WERI-Rb-1 (cell line): ENCODE measurements at regions not wholly inside any gene's neighbourhood (a gene's known extent, or its start where the extent isn't known, plus 50 kb on each side); places are given as distances from the start of the nearest gene placed in this dataset.

Experiments used
- DNase-seq: peaks from one replicate; pipeline ENCODE4 v3.0.0-alpha.2; 2020
- H3K27ac ChIP-seq: fragments of 250-450 bp; sonication (Bioruptor Pico); 2 replicates; pipeline ENCODE4 v1.5.1; 2020; ENCODE audit warnings: mild to moderate bottlenecking, moderate library complexity
- H3K27me3 ChIP-seq: fragments of 250-450 bp; sonication (Bioruptor Pico); 2 replicates; pipeline ENCODE4 v1.5.1; 2021; ENCODE audit warnings: mild to moderate bottlenecking, low read depth, moderate library complexity; ENCODE audit not compliant: insufficient read depth, severe bottlenecking
- H3K36me3 ChIP-seq: fragments of 250-450 bp; sonication (Bioruptor Pico); 2 replicates; pipeline ENCODE4 v1.5.1; 2020; ENCODE audit warnings: mild to moderate bottlenecking, moderate library complexity
- H3K4me3 ChIP-seq: 2 replicates; pipeline ENCODE4 v1.5.1; 2011; ENCODE audit warnings: low read depth, mild to moderate bottlenecking, control low read depth, low read length
- H3K9me3 ChIP-seq: fragments of 250-450 bp; sonication (Bioruptor Pico); 2 replicates; pipeline ENCODE4 v1.5.1; 2021; ENCODE audit warnings: mild to moderate bottlenecking, moderate library complexity; ENCODE audit not compliant: severe bottlenecking
- TF ChIP-seq, protein P1 (sequence below): IDR thresholded peaks from 2 replicates; pipeline ENCODE4 v1.5.1; 2011; ENCODE audit warnings: low read depth, mild to moderate bottlenecking, control low read depth, inconsistent platforms, low read length

DNA sequence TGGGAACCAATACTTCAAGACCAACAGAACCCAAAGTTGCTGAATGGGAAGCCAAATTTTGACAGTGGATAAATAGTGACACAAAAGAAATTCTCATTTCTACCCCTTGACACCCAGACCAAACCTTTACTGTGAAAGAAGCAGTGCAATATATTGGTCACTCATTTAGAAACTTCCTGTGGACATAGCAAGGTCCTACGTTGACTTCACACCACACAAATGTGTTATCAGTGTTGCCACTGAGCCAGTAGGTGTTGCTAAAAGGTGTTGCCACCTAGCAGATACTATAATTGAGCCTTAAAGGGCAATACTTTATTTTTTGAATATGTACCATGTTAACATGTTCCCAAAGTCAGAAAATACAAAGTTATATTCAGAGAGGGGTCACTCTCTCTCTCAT, 1008.9 kb upstream of the CDH2 start:
- no peak for DNase-seq
- Histone ChIP-seq H3K36me3 (no peaks in the 10 kb centered on the region), H3K27me3 (no peaks in the 10 kb centered on the region), H3K27ac (no peak overlapping the region), H3K9me3 (no peaks in the 10 kb centered on the region), H3K4me3 (no peak overlapping the region)
- TF ChIP-seq, protein P1, sequence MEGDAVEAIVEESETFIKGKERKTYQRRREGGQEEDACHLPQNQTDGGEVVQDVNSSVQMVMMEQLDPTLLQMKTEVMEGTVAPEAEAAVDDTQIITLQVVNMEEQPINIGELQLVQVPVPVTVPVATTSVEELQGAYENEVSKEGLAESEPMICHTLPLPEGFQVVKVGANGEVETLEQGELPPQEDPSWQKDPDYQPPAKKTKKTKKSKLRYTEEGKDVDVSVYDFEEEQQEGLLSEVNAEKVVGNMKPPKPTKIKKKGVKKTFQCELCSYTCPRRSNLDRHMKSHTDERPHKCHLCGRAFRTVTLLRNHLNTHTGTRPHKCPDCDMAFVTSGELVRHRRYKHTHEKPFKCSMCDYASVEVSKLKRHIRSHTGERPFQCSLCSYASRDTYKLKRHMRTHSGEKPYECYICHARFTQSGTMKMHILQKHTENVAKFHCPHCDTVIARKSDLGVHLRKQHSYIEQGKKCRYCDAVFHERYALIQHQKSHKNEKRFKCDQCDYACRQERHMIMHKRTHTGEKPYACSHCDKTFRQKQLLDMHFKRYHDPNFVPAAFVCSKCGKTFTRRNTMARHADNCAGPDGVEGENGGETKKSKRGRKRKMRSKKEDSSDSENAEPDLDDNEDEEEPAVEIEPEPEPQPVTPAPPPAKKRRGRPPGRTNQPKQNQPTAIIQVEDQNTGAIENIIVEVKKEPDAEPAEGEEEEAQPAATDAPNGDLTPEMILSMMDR: no peak

DNA sequence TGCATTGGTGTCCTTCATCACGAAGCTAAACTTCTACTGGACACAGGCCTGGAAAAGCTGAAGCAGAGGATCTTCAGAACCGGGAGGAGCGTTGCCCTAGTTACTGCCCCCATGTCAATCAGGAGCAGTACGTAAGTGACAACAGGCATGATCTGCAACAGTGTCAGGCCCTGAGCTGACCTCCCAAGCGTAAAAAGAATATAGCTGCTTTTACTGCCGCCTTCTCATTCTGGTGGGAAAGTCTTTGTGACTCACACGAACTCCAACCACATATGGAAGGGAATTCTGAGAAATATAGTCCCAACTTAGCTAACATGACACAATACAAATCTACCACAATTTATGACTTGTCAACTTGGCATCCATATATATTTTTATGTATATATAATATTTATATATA, 1007.7 kb upstream of the CDH2 start:
- H3K27me3 ChIP-seq: no peaks in the 10 kb centered on the region
- H3K4me3 ChIP-seq: no peak overlapping the region
- no peaks in the 10 kb centered on the region for H3K36me3 ChIP-seq
- TF ChIP-seq, protein P1: no peak
- no peak overlapping the region for H3K27ac ChIP-seq
- no peaks in the 10 kb centered on the region for H3K9me3 ChIP-seq
- DNase-seq: no peak

DNA sequence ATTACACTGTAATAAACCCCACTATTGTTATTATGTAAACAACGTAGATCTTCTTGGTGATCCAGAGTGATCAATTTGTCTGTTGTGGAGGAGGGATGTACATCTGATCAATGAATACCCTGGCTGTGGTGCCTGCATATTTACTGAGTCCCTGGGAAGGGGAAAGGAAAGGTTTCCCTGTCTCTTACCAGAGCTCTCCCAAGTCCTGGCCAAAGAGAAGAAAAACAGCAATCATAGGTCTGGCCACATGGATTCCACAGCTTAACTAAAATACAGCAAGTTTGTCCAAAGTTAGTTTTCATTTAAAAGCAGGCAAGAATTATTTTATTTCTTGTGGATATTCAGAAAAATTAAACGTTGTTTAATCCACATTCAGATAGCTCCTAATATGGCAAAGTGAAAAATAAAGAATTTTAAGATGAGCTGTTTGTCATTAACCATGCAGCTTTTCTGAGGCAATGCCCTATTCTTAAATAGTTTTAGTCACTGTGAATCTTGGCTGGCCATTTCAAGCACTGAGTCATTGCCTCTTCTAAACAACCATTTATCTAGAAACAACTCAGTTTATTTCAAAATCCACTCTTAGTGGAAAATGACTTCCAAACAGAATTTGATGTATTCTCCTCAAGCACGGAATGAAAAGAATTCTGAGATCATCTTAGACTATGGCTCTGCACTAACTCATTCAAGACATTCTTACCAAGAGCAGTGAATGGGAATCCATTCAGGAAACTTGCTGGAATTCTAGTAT, 1004.4 kb upstream of the CDH2 start:
- no peak for DNase-seq
- H3K4me3 ChIP-seq: no peak overlapping the region
- H3K9me3 ChIP-seq: no peaks in the 10 kb centered on the region
- no peaks in the 10 kb centered on the region for H3K27me3 ChIP-seq
- TF ChIP-seq, protein P1: no peak
- H3K27ac ChIP-seq: no peak overlapping the region
- H3K36me3 ChIP-seq: no peaks in the 10 kb centered on the region

DNA sequence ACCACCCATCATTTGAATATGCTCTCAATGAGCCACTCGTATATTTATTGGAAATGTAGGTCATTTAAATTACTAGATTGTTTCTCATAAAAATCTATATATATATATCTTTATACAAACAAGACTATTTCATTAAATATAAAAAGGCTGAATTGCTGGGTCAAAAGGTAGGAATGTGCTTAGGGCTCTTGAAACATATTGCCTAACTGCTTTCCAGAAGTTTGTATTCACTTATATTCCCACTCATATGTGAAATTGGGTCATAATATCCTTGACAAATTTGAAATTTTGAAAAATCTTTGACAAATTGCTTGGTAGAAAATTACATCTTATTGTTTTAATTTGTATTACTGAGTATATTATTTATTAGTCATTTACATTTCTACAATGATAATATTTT, 999.8 kb upstream of the CDH2 start:
- H3K4me3 ChIP-seq: no peak overlapping the region
- H3K27ac ChIP-seq: no peak overlapping the region
- H3K36me3 ChIP-seq: no peaks in the 10 kb centered on the region
- no peaks in the 10 kb centered on the region for H3K27me3 ChIP-seq
- TF ChIP-seq, protein P1: no peak
- H3K9me3 ChIP-seq: no peaks in the 10 kb centered on the region
- DNase-seq: no peak

DNA sequence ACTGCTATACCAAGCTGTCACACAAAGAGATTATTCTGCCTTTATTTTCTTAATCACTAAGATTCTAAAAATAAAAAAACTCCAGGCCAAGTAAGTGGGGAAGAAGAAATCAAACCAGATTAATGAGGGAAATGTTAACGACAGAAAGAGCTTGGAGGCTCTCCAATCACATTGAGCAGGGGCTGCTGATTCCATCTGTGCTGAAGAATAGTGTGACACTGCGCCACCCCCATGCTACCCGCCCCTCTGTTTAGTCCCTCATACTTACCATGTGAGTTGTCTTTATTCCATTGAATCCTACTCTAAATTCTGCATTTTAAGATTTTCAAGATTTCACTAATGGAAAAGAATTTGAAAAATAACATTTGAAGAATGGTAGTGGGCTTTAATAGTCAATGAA, 998.0 kb upstream of the CDH2 start:
- DNase-seq: peak; percentile 13
- Histone ChIP-seq H3K4me3 (no peak overlapping the region), H3K27me3 (no peaks in the 10 kb centered on the region), H3K36me3 (no peaks in the 10 kb centered on the region), H3K9me3 (no peaks in the 10 kb centered on the region), H3K27ac (no peak overlapping the region)
- TF ChIP-seq, protein P1: no peak

DNA sequence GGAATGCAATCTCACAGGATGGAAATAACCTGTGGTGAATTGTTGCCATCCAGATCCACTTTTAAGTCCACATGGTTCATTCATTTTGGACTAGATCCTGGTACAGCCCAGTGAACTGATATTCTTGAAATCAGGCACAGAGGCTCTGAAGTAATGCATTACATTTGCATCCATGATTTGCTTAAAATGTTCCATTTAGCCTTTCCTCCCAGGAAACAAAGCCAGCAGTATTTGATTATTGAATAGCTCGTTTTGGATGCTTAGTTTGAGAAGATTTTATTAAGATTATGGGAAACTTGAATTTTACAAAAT, 995.8 kb upstream of the CDH2 start:
- H3K36me3 ChIP-seq: no peaks in the 10 kb centered on the region
- no peak for DNase-seq
- H3K4me3 ChIP-seq: no peak overlapping the region
- H3K27me3 ChIP-seq: no peaks in the 10 kb centered on the region
- H3K27ac ChIP-seq: no peak overlapping the region
- TF ChIP-seq, protein P1: no peak
- no peaks in the 10 kb centered on the region for H3K9me3 ChIP-seq
